ENCODE measurements at regions not wholly inside any gene's neighbourhood (a gene's known extent, or its start where the extent isn't known, plus 50 kb on each side); places are given as distances from the start of the nearest gene placed in this dataset.
A peak's percentile ranks its signal among the peaks of the same experiment; 100 is the strongest.
"Not testable (repeated sequence)": the region's sequence is repeated elsewhere in the genome, so short reads cannot be mapped to it uniquely, and the experiment has no call there.

- H3K36me3 Mint-ChIP-seq, result no peaks in the 10 kb centered on the region
- H3K4me1 Mint-ChIP-seq, result no peaks in the 10 kb centered on the region
- no peak for ATAC-seq
- no peaks in the 10 kb centered on the region for H3K9me3 Mint-ChIP-seq
- H3K27me3 Mint-ChIP-seq, result no peaks in the 10 kb centered on the region
- H3K4me3 Mint-ChIP-seq, result no peak overlapping the region
- H3K27ac Mint-ChIP-seq, result no peak overlapping the region
Measured at GRCh38 chr2:185274718-185275484, 463.7 kb upstream of the FSIP2 start.

- not testable (repeated sequence) for H3K4me1 Mint-ChIP-seq, H3K27me3 Mint-ChIP-seq, H3K27ac Mint-ChIP-seq, H3K9me3 Mint-ChIP-seq, H3K4me3 Mint-ChIP-seq, ATAC-seq, H3K36me3 Mint-ChIP-seq
Measured at GRCh38 chr2:185275979-185276378, 462.6 kb upstream of the FSIP2 start.

DNA sequence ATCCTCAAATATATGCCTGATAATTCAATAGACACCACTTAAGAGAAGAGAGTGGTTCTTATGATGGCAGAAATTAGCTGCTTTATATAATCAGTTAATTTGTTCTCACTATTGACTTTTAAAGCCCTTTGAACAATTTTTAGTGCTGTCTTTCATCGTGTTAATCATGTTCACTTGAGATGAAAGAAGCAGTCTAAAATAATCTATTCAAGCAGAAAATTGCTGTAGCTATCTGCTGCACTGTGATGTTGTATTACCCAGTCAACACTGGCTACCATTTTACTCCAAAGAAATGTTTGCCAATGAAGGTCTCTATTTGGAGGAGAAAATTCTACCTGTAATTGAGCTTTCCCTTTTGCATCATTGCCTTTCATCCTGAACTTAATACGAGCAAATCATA lies 459.8 kb upstream of the FSIP2 start:
- Mint-ChIP-seq H3K27me3 (no peaks in the 10 kb centered on the region), H3K27ac (no peak overlapping the region), H3K9me3 (no peaks in the 10 kb centered on the region), H3K4me3 (no peak overlapping the region), H3K36me3 (no peaks in the 10 kb centered on the region), H3K4me1 (no peaks in the 10 kb centered on the region)
- no peak for ATAC-seq

DNA sequence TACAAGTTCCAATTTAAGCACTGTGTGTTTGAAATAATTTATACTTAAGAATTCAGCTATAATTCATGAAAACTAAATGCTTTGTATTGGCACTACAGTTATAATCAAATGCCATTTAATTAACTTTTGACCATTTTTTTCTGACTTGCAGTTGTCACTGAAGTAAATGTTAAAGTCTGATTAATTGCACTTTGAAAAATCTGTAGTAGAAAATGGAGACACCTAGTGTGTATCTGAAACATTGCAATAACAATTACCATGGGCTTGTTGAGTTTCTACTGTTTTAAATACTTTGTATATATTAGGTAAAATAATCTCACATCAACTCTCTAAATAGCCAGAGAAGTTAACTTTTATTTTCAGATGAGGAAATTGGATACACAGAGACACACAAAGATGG lies 458.6 kb upstream of the FSIP2 start:
- no peak overlapping the region for H3K27ac Mint-ChIP-seq
- no peaks in the 10 kb centered on the region for H3K27me3 Mint-ChIP-seq
- H3K36me3 Mint-ChIP-seq, result no peaks in the 10 kb centered on the region
- H3K4me3 Mint-ChIP-seq, result no peak overlapping the region
- ATAC-seq, result no peak
- H3K4me1 Mint-ChIP-seq, result no peaks in the 10 kb centered on the region
- no peaks in the 10 kb centered on the region for H3K9me3 Mint-ChIP-seq

DNA sequence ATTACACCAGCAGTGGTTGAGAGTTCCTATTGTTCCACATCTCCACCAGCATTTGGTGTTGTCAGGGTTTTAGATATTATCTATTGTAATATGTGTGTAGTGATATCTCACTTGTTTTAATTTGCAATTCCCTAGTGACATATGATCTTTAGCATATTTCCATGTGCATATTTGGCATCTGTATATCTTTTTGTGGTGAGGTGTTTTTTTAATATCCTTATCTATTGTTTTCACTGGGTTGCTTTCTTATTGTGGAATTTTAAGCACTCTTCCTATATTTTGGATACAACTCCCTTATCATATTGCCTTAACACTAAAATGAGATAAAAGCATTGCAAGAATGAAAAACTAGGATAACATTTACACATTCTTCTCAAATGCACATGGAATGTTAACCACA lies 453.9 kb upstream of the FSIP2 start:
- Mint-ChIP-seq H3K36me3 (no peaks in the 10 kb centered on the region), H3K9me3 (no peaks in the 10 kb centered on the region), H3K4me1 (no peaks in the 10 kb centered on the region), H3K27me3 (no peaks in the 10 kb centered on the region), H3K4me3 (no peak overlapping the region), H3K27ac (no peak overlapping the region)
- no peak for ATAC-seq

- H3K4me1 Mint-ChIP-seq, H3K27me3 Mint-ChIP-seq, H3K4me3 Mint-ChIP-seq, H3K27ac Mint-ChIP-seq, H3K9me3 Mint-ChIP-seq, H3K36me3 Mint-ChIP-seq, ATAC-seq: not testable (repeated sequence)
Measured at GRCh38 chr2:185290012-185290411, 448.6 kb upstream of the FSIP2 start.

DNA sequence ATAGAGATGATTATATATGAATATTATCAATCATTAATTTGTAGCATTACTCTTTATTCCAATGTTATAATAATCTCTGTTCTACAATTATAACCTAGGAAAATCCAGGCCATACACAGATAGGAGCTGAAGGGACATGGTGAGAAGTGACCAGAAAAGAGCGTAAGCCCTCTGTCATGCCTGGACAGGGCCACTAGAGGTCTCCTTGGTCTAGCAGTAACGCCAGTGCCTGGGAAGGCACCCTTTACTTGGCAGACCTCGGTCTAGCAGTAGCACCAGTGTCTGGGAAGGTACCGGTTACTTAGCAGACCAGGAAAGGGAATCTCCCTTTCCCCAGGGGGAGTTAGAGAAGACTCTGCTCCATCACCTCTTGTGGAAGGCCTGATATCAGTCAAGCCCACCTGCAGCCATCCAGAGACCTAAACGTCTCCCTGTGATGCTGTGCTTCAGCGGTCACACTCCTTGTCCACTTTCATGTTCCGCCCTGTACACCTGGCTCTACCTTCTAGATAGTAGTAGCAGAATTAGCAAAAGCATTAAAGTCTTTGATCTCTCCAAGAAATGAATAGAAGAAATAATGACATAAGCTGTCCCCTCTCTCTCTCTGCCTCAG lies 447.5 kb upstream of the FSIP2 start:
- no peak for ATAC-seq

DNA sequence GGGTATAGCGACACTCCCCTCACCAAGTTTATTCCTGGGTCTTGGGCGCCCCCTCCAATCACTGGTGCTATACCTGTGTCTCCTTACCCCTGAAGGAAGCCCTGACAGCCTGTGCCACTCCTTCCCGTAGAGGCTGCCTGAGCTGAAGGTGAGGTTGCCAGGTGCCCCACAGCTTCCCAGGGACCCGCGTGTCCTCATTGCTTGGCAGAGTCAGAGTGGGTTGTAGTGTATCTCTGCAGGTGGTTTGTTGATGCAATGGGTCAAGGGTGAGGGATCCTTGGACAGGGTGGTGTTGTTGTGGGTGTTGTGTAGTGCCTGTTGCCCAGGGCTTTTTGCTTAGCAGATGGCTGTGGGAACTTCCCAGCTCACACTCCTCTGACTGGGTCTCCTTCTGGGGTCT lies 438.7 kb upstream of the FSIP2 start:
- Mint-ChIP-seq H3K27ac (no peak overlapping the region), H3K4me3 (no peak overlapping the region), H3K4me1 (no peaks in the 10 kb centered on the region), H3K27me3 (no peaks in the 10 kb centered on the region), H3K9me3 (peaks cover 3% of the 10 kb centered on the region), H3K36me3 (no peaks in the 10 kb centered on the region)
- ATAC-seq, result peak; percentile 48

More for the DNA sequence above, 447.5 kb upstream of the FSIP2 start:
- no peaks in the 10 kb centered on the region for H3K36me3 Mint-ChIP-seq
- no peaks in the 10 kb centered on the region for H3K4me1 Mint-ChIP-seq
- H3K9me3 Mint-ChIP-seq, result no peaks in the 10 kb centered on the region
- H3K27me3 Mint-ChIP-seq, result no peaks in the 10 kb centered on the region
- H3K27ac Mint-ChIP-seq, result no peak overlapping the region
- no peak overlapping the region for H3K4me3 Mint-ChIP-seq

DNA sequence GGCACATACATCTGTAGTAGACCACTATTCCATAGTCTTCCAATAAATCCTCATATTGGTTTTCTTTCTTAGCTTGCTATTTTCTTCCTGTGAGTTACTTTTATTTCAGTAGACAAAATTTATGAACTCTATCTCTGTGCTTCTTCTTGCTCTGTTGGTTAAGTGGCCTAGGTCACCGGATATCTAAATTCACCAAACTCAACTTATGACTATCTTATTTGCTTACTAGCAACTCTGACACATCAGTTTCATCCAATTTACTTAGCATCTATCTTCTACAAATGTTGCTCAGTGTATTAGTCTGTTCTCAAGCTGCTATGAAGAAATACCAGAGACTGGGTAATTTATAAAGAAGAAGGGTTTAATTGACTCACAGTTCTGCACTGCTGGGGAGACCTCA lies 432.5 kb upstream of the FSIP2 start:
- no peaks in the 10 kb centered on the region for H3K27me3 Mint-ChIP-seq
- H3K4me1 Mint-ChIP-seq, result no peaks in the 10 kb centered on the region
- no peak overlapping the region for H3K27ac Mint-ChIP-seq
- no peak for ATAC-seq
- no peaks in the 10 kb centered on the region for H3K36me3 Mint-ChIP-seq
- peaks cover 3% of the 10 kb centered on the region for H3K9me3 Mint-ChIP-seq
- no peak overlapping the region for H3K4me3 Mint-ChIP-seq

- H3K27me3 Mint-ChIP-seq, result no peaks in the 10 kb centered on the region
Measured at GRCh38 chr2:185316383-185316782, 422.2 kb upstream of the FSIP2 start.

DNA sequence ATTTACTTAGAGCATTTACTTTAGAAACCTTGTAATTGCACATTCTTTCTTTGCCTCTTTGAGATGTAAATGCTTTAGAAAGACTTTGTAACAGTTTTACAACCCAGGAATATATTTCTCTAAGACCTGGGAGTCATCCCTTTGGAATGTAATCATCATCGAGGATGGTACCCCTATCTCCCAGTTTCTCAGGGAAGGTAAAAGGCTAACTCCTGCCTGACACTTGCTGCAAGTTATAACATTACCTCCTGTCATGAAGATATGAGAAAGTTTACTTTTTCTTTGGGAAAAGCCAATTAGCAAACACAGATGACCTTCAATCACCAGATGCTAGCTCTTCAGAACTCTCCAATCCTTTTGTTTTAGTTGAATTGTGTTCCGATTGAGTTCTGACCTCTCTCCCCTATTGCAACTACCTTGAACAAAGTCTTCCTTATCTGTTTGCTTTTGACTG lies 420.3 kb upstream of the FSIP2 start:
- no peak overlapping the region for H3K4me3 Mint-ChIP-seq
- H3K27ac Mint-ChIP-seq, result no peak overlapping the region
- no peaks in the 10 kb centered on the region for H3K36me3 Mint-ChIP-seq
- ATAC-seq, result no peak
- no peaks in the 10 kb centered on the region for H3K27me3 Mint-ChIP-seq
- no peaks in the 10 kb centered on the region for H3K4me1 Mint-ChIP-seq
- H3K9me3 Mint-ChIP-seq, result peaks cover 2% of the 10 kb centered on the region

More at GRCh38 chr2:185316383-185316782, 422.2 kb upstream of the FSIP2 start:
- ATAC-seq, result no peak
- Mint-ChIP-seq H3K9me3 (peaks cover 2% of the 10 kb centered on the region), H3K36me3 (no peaks in the 10 kb centered on the region), H3K4me3 (no peak overlapping the region), H3K4me1 (no peaks in the 10 kb centered on the region), H3K27ac (no peak overlapping the region)

DNA sequence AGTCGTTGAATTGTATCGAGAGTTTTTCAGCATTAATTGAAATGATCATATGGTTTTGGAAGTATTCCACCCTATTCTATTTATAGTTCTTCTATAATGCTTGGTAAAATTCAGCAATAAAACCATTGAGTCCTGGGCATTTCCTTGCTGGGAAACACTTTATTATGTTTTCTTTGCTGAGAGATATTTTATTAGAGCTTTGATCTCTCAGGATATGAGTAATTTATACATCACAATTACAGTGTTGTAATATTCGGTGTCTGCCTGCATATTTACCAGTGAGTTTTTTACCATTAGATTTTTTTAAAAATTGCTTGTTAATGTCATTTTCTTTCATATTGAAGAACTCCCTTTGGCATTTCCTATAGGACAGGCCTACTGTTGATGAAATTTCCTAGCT lies 402.7 kb upstream of the FSIP2 start:
- no peaks in the 10 kb centered on the region for H3K36me3 Mint-ChIP-seq
- H3K4me3 Mint-ChIP-seq, result no peak overlapping the region
- H3K27ac Mint-ChIP-seq, result no peak overlapping the region
- H3K9me3 Mint-ChIP-seq, result peaks cover 3% of the 10 kb centered on the region
- H3K27me3 Mint-ChIP-seq, result no peaks in the 10 kb centered on the region
- no peak for ATAC-seq
- no peaks in the 10 kb centered on the region for H3K4me1 Mint-ChIP-seq

DNA sequence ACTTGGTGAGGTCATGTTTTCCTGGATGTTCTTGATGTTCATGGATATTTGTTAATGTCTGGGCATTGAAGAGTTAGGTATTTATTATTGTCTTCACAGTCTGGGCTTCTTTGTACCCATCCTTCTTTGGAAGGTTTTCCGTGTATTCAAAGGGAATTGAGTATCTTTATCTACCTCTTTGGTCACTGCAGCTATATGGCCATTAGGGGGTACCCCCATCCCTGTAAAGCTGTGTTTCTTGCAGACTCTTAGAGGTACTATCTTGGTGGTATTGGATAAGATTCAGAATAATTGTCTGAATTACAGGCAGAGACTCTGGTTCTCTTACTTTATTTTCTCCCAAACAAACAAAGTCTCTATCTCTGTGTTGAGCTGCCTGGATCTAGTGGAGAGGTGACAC lies 401.6 kb upstream of the FSIP2 start:
- Mint-ChIP-seq H3K36me3 (no peaks in the 10 kb centered on the region), H3K27me3 (no peaks in the 10 kb centered on the region), H3K4me1 (no peaks in the 10 kb centered on the region), H3K9me3 (peaks cover 3% of the 10 kb centered on the region), H3K27ac (no peak overlapping the region), H3K4me3 (no peak overlapping the region)
- ATAC-seq, result no peak

DNA sequence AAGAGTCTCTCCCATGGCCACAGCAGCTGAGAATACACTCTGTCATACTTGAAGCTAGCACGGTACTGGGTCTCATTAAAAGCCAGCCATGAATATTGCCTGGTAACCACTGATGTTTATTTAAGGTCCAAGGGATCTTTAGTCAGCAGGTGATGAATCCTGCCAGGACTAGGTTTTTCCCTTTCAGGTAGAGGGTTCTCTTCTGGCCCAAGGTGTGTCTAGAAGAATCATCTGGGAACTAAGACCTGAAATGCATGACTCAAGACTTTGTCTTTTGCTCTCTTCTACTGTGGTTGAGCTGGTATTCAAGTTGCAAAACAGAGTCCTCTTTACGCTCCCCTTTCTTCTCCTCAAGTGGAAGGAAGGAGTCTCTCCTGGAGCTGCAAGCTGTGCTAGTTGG lies 400.5 kb upstream of the FSIP2 start:
- no peak for ATAC-seq
- no peaks in the 10 kb centered on the region for H3K4me1 Mint-ChIP-seq

DNA sequence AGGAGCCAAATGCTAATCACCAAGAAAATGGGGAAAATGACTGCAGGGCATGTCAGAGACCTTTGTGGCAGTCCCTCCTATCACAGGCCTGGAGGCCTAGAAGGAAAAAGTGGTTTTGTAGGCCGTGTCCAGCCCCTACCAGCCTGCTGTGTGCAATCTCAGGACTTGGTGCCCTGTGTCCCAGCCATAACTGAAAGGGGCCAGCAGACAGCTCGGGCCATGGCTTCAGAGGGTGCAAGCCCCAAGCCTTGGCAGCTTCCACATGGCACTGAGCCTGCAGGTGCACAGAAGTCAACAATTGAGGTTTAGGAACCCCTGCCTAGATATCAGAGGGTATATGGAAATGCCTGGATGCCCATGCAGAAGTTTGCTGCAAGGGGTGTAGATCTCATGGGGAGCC lies 391.2 kb upstream of the FSIP2 start:
- H3K4me3 Mint-ChIP-seq, result no peak overlapping the region
- no peaks in the 10 kb centered on the region for H3K36me3 Mint-ChIP-seq
- ATAC-seq, result no peak
- H3K27ac Mint-ChIP-seq, result no peak overlapping the region
- H3K27me3 Mint-ChIP-seq, result no peaks in the 10 kb centered on the region
- H3K9me3 Mint-ChIP-seq, result no peaks in the 10 kb centered on the region
- no peaks in the 10 kb centered on the region for H3K4me1 Mint-ChIP-seq

More for the DNA sequence above, 400.5 kb upstream of the FSIP2 start:
- no peak overlapping the region for H3K27ac Mint-ChIP-seq
- peaks cover 3% of the 10 kb centered on the region for H3K9me3 Mint-ChIP-seq
- no peaks in the 10 kb centered on the region for H3K36me3 Mint-ChIP-seq
- H3K4me3 Mint-ChIP-seq, result no peak overlapping the region
- no peaks in the 10 kb centered on the region for H3K27me3 Mint-ChIP-seq

DNA sequence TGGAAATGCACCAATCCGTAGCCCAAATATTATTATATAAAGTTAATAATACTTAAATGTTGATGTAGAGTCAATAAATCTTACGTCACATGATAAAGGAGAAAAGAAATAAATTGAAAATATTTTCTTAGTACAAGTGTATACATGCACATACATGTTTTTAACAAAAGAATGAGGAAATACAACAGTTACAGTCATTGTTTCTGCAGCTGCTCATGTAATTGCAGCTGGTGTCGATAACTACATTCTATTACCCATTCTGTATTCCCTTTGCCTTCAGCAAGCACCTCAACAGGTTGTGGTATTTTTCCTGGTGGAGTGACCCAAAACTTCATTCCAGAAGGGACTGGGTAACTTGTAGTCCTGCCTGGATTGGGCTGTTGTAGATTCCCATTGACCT lies 377.8 kb upstream of the FSIP2 start:
- Mint-ChIP-seq H3K4me1 (no peaks in the 10 kb centered on the region), H3K9me3 (peaks cover 2% of the 10 kb centered on the region), H3K27me3 (no peaks in the 10 kb centered on the region), H3K36me3 (no peaks in the 10 kb centered on the region), H3K4me3 (no peak overlapping the region), H3K27ac (no peak overlapping the region)
- no peak for ATAC-seq

Measured in stimulated activated memory B cell treated with anti-CD40 and anti-IgM and Interleukin-4, amounts not matched to agents 10 μg/mL and 1 μg/mL and 100 μg/mL, for 72 hours (primary cell).